GM12878 (cell line): ENCODE measurements at regions not wholly inside any gene's neighbourhood (a gene's known extent, or its start where the extent isn't known, plus 50 kb on each side); places are given as distances from the start of the nearest gene placed in this dataset.
A peak's percentile ranks its signal among the peaks of the same experiment; 100 is the strongest.

Source experiments
- CHD1 ChIP-seq: IDR thresholded peaks from 2 replicates; pipeline ENCODE4 v1.6.1; 2012; ENCODE audit warnings: low read depth, low read length, improper control_type of control experiment
- CHD4 ChIP-seq: fragments of 200-600 bp; sonication (generic); IDR thresholded peaks from 2 replicates; pipeline ENCODE4 v1.6.1; 2016; ENCODE audit warnings: mild to moderate bottlenecking
- HDAC2 ChIP-seq: fragments of 200-600 bp; sonication (generic); IDR thresholded peaks from 2 replicates; pipeline ENCODE4 v1.6.1; 2017
- IKZF1 ChIP-seq: fragments of 450-650 bp; conservative IDR thresholded peaks from 2 replicates; pipeline ENCODE4 v1.6.1; 2017; ENCODE audit warnings: antibody characterized with exemption, mild to moderate bottlenecking
- LARP7 ChIP-seq: fragments of 450-650 bp; IDR thresholded peaks from 2 replicates; pipeline ENCODE4 v1.6.1; 2017; ENCODE audit warnings: mild to moderate bottlenecking
- MEF2B ChIP-seq: fragments of 450-650 bp; IDR thresholded peaks from 2 replicates; pipeline ENCODE4 v1.6.1; 2018; ENCODE audit warnings: mild to moderate bottlenecking, moderate library complexity; ENCODE audit not compliant: partially characterized antibody, poor library complexity, severe bottlenecking
- NFIC ChIP-seq: IDR thresholded peaks from 2 replicates; pipeline ENCODE4 v1.6.1; 2012; ENCODE audit warnings: low read depth, mild to moderate bottlenecking, inconsistent platforms, low read length, moderate library complexity
- NR2C1 ChIP-seq: fragments of 450-650 bp; IDR thresholded peaks from 2 replicates; pipeline ENCODE4 v1.6.1; 2017; ENCODE audit warnings: antibody characterized with exemption, mild to moderate bottlenecking, moderate library complexity
- NRF1 ChIP-seq: conservative IDR thresholded peaks from 2 replicates; pipeline ENCODE4 v1.6.1; 2011; ENCODE audit warnings: mild to moderate bottlenecking, low read depth, low read length, improper control_type of control experiment
- RELA ChIP-seq: fragments of 450-650 bp; IDR thresholded peaks from 2 replicates; pipeline ENCODE4 v1.8.0; 2014; ENCODE audit warnings: borderline replicate concordance; ENCODE audit not compliant: partially characterized antibody
- SMAD1 ChIP-seq: fragments of 450-650 bp; IDR thresholded peaks from 2 replicates; pipeline ENCODE4 v1.6.1; 2018; ENCODE audit warnings: mild to moderate bottlenecking, low read depth; ENCODE audit not compliant: partially characterized antibody
- TCF12 ChIP-seq: IDR thresholded peaks from 2 replicates; pipeline ENCODE4 v1.6.1; 2011; ENCODE audit warnings: low read depth, mild to moderate bottlenecking, low read length
- YBX1 ChIP-seq: fragments of 450-650 bp; IDR thresholded peaks from 2 replicates; pipeline ENCODE4 v1.6.1; 2016; ENCODE audit warnings: antibody characterized with exemption
- YY1 ChIP-seq: IDR thresholded peaks from 2 replicates; pipeline ENCODE4 v1.6.1; 2011; ENCODE audit warnings: low read depth, mild to moderate bottlenecking, low read length
- ZBED1 ChIP-seq: IDR thresholded peaks from 2 replicates; pipeline ENCODE4 v1.6.1; 2016; ENCODE audit warnings: borderline replicate concordance
- ZNF274 ChIP-seq: IDR thresholded peaks from one replicate; pipeline ENCODE4 v1.8.0; 2011; ENCODE audit not compliant: insufficient read length, insufficient read depth
- ZSCAN29 ChIP-seq: fragments of 450-650 bp; IDR thresholded peaks from 2 replicates; pipeline ENCODE4 v1.6.1; 2017; ENCODE audit warnings: mild to moderate bottlenecking, moderate library complexity
- TF ChIP-seq, protein P1 (sequence below): fragments of 450-650 bp; IDR thresholded peaks from 2 replicates; pipeline ENCODE4 v1.6.1; 2018; ENCODE audit warnings: borderline replicate concordance, mild to moderate bottlenecking; ENCODE audit not compliant: partially characterized antibody
- TF ChIP-seq, protein P2 (sequence below): fragments of 450-650 bp; IDR thresholded peaks from 2 replicates; pipeline ENCODE4 v1.6.1; 2017; ENCODE audit warnings: mild to moderate bottlenecking, low read depth, inconsistent platforms; ENCODE audit not compliant: poor library complexity, severe bottlenecking
- TF ChIP-seq, protein P3 (sequence below): fragments of 150-350 bp; IDR thresholded peaks from 2 replicates; pipeline ENCODE4 v1.6.1; 2016; ENCODE audit warnings: low read depth, low read length
- TF ChIP-seq, protein P4 (sequence below): IDR thresholded peaks from 2 replicates; pipeline ENCODE4 v1.6.1; 2012; ENCODE audit warnings: mild to moderate bottlenecking, low read depth, low read length

- TF ChIP-seq, protein P1, sequence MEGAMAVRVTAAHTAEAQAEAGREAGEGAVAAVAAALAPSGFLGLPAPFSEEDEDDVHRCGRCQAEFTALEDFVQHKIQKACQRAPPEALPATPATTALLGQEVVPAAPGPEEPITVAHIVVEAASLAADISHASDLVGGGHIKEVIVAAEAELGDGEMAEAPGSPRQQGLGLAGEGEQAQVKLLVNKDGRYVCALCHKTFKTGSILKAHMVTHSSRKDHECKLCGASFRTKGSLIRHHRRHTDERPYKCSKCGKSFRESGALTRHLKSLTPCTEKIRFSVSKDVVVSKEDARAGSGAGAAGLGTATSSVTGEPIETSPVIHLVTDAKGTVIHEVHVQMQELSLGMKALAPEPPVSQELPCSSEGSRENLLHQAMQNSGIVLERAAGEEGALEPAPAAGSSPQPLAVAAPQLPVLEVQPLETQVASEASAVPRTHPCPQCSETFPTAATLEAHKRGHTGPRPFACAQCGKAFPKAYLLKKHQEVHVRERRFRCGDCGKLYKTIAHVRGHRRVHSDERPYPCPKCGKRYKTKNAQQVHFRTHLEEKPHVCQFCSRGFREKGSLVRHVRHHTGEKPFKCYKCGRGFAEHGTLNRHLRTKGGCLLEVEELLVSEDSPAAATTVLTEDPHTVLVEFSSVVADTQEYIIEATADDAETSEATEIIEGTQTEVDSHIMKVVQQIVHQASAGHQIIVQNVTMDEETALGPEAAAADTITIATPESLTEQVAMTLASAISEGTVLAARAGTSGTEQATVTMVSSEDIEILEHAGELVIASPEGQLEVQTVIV: no peak
- TF ChIP-seq CHD4 (no peak), ZNF274 (no peak), IKZF1 (peak; percentile 75), TCF12 (0 out of 2 replicates have a peak, but pooled peaks have one; percentile 6), NFIC (peak; percentile 74; the same call in 1 of the 2 replicates), RELA (peak; percentile 92), ZBED1 (peak; percentile 65; the same call in 1 of the 2 replicates), LARP7 (no peak), HDAC2 (no peak), NRF1 (no peak), YY1 (no peak), NR2C1 (no peak), SMAD1 (no peak), CHD1 (no peak), YBX1 (no peak), MEF2B (peak; percentile 86), ZSCAN29 (no peak)
- TF ChIP-seq, protein P2, sequence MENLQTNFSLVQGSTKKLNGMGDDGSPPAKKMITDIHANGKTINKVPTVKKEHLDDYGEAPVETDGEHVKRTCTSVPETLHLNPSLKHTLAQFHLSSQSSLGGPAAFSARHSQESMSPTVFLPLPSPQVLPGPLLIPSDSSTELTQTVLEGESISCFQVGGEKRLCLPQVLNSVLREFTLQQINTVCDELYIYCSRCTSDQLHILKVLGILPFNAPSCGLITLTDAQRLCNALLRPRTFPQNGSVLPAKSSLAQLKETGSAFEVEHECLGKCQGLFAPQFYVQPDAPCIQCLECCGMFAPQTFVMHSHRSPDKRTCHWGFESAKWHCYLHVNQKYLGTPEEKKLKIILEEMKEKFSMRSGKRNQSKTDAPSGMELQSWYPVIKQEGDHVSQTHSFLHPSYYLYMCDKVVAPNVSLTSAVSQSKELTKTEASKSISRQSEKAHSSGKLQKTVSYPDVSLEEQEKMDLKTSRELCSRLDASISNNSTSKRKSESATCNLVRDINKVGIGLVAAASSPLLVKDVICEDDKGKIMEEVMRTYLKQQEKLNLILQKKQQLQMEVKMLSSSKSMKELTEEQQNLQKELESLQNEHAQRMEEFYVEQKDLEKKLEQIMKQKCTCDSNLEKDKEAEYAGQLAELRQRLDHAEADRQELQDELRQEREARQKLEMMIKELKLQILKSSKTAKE: peak; percentile 27
- TF ChIP-seq, protein P3, sequence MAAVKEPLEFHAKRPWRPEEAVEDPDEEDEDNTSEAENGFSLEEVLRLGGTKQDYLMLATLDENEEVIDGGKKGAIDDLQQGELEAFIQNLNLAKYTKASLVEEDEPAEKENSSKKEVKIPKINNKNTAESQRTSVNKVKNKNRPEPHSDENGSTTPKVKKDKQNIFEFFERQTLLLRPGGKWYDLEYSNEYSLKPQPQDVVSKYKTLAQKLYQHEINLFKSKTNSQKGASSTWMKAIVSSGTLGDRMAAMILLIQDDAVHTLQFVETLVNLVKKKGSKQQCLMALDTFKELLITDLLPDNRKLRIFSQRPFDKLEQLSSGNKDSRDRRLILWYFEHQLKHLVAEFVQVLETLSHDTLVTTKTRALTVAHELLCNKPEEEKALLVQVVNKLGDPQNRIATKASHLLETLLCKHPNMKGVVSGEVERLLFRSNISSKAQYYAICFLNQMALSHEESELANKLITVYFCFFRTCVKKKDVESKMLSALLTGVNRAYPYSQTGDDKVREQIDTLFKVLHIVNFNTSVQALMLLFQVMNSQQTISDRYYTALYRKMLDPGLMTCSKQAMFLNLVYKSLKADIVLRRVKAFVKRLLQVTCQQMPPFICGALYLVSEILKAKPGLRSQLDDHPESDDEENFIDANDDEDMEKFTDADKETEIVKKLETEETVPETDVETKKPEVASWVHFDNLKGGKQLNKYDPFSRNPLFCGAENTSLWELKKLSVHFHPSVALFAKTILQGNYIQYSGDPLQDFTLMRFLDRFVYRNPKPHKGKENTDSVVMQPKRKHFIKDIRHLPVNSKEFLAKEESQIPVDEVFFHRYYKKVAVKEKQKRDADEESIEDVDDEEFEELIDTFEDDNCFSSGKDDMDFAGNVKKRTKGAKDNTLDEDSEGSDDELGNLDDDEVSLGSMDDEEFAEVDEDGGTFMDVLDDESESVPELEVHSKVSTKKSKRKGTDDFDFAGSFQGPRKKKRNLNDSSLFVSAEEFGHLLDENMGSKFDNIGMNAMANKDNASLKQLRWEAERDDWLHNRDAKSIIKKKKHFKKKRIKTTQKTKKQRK: no peak
- TF ChIP-seq, protein P4, sequence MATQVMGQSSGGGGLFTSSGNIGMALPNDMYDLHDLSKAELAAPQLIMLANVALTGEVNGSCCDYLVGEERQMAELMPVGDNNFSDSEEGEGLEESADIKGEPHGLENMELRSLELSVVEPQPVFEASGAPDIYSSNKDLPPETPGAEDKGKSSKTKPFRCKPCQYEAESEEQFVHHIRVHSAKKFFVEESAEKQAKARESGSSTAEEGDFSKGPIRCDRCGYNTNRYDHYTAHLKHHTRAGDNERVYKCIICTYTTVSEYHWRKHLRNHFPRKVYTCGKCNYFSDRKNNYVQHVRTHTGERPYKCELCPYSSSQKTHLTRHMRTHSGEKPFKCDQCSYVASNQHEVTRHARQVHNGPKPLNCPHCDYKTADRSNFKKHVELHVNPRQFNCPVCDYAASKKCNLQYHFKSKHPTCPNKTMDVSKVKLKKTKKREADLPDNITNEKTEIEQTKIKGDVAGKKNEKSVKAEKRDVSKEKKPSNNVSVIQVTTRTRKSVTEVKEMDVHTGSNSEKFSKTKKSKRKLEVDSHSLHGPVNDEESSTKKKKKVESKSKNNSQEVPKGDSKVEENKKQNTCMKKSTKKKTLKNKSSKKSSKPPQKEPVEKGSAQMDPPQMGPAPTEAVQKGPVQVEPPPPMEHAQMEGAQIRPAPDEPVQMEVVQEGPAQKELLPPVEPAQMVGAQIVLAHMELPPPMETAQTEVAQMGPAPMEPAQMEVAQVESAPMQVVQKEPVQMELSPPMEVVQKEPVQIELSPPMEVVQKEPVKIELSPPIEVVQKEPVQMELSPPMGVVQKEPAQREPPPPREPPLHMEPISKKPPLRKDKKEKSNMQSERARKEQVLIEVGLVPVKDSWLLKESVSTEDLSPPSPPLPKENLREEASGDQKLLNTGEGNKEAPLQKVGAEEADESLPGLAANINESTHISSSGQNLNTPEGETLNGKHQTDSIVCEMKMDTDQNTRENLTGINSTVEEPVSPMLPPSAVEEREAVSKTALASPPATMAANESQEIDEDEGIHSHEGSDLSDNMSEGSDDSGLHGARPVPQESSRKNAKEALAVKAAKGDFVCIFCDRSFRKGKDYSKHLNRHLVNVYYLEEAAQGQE: no peak
Observed at GRCh38 chr10:44307691-44308090, 77.2 kb downstream of the CXCL12 start (continued).
